Ishikawa (cell line): ENCODE measurements at regions not wholly inside any gene's neighbourhood (a gene's known extent, or its start where the extent isn't known, plus 50 kb on each side); places are given as distances from the start of the nearest gene placed in this dataset.

Source experiments
- CEBPB ChIP-seq: IDR thresholded peaks from 2 replicates; pipeline ENCODE4 v1.6.1; 2012
- CREB1 ChIP-seq: IDR thresholded peaks from 2 replicates; pipeline ENCODE4 v1.6.1; 2012; ENCODE audit warnings: low read depth
- EGR1 ChIP-seq: IDR thresholded peaks from 2 replicates; pipeline ENCODE4 v1.6.1; 2012
- EP300 ChIP-seq: IDR thresholded peaks from 2 replicates; pipeline ENCODE4 v1.6.1; 2012; ENCODE audit warnings: borderline replicate concordance
- FOXM1 ChIP-seq: IDR thresholded peaks from 2 replicates; pipeline ENCODE4 v1.6.1; 2012; ENCODE audit warnings: low read depth, borderline replicate concordance
- MAX ChIP-seq: IDR thresholded peaks from 2 replicates; pipeline ENCODE4 v1.6.1; 2012
- NFIC ChIP-seq: IDR thresholded peaks from 2 replicates; pipeline ENCODE4 v1.6.1; 2012
- RAD21 ChIP-seq: IDR thresholded peaks from 2 replicates; pipeline ENCODE4 v1.6.1; 2012; ENCODE audit warnings: low read depth
- TAF1 ChIP-seq: IDR thresholded peaks from 2 replicates; pipeline ENCODE4 v1.6.1; 2012; ENCODE audit warnings: low read depth, mild to moderate bottlenecking
- TCF12 ChIP-seq: IDR thresholded peaks from 2 replicates; pipeline ENCODE4 v1.6.1; 2012; ENCODE audit warnings: low read depth
- TEAD4 ChIP-seq: IDR thresholded peaks from 2 replicates; pipeline ENCODE4 v1.6.1; 2012
- YY1 ChIP-seq: IDR thresholded peaks from 2 replicates; pipeline ENCODE4 v1.6.1; 2012; ENCODE audit warnings: low read depth
- ZBTB7A ChIP-seq: IDR thresholded peaks from 2 replicates; pipeline ENCODE4 v1.6.1; 2012; ENCODE audit warnings: low read depth
- TF ChIP-seq, protein P1 (sequence below): IDR thresholded peaks from 2 replicates; pipeline ENCODE4 v1.6.1; 2012; ENCODE audit warnings: low read depth, mild to moderate bottlenecking
- TF ChIP-seq, protein P2 (sequence below): IDR thresholded peaks from 2 replicates; pipeline ENCODE4 v1.6.1; 2012

GRCh38 chr4:36394352-36394903 lies 113.0 kb downstream of the DTHD1 start:
- TF ChIP-seq, protein P1, sequence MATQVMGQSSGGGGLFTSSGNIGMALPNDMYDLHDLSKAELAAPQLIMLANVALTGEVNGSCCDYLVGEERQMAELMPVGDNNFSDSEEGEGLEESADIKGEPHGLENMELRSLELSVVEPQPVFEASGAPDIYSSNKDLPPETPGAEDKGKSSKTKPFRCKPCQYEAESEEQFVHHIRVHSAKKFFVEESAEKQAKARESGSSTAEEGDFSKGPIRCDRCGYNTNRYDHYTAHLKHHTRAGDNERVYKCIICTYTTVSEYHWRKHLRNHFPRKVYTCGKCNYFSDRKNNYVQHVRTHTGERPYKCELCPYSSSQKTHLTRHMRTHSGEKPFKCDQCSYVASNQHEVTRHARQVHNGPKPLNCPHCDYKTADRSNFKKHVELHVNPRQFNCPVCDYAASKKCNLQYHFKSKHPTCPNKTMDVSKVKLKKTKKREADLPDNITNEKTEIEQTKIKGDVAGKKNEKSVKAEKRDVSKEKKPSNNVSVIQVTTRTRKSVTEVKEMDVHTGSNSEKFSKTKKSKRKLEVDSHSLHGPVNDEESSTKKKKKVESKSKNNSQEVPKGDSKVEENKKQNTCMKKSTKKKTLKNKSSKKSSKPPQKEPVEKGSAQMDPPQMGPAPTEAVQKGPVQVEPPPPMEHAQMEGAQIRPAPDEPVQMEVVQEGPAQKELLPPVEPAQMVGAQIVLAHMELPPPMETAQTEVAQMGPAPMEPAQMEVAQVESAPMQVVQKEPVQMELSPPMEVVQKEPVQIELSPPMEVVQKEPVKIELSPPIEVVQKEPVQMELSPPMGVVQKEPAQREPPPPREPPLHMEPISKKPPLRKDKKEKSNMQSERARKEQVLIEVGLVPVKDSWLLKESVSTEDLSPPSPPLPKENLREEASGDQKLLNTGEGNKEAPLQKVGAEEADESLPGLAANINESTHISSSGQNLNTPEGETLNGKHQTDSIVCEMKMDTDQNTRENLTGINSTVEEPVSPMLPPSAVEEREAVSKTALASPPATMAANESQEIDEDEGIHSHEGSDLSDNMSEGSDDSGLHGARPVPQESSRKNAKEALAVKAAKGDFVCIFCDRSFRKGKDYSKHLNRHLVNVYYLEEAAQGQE, result no peak
- no peak for TF ChIP-seq TEAD4
- TF ChIP-seq TCF12, result no peak
- TF ChIP-seq CREB1, result no peak
- no peak for TF ChIP-seq FOXM1
- TF ChIP-seq EGR1, result no peak
- no peak for TF ChIP-seq RAD21
- TF ChIP-seq EP300, result no peak
- TF ChIP-seq MAX, result no peak

DNA sequence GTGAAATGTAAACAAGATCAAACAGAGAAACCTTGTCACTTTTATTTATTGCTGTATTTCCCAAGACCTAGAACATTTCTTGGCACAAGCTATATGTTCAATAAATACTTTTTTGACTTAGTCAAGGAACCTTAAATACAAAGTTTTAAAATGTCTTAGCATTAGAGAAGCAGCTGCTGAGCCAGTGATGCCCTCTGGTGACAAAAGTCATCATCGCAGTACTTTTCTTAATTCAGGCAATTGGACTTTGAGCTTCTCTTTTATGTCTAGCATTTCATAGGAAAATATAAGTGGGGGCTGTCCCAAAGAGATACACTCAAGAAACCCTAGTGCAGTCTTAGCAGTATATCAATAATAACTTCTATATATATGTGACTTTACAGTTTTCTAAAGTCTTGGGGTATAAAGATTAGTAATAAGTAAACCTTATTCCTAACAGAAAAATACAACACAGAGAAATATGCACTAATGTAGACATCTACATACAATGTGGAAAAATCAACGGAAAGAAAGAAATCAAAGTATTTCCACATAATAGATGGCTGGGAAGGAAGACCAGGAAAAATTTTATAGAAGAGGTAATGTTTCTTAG lies 118.4 kb downstream of the DTHD1 start:
- TF ChIP-seq TEAD4 (no peak), CEBPB (no peak), EGR1 (no peak), TCF12 (no peak), TAF1 (no peak), NFIC (no peak), RAD21 (peak; percentile 74), EP300 (no peak)

GRCh38 chr4:36402008-36402758 lies 120.8 kb downstream of the DTHD1 start:
- TF ChIP-seq ZBTB7A, result no peak
- TF ChIP-seq EP300, result no peak
- TF ChIP-seq, protein P2, sequence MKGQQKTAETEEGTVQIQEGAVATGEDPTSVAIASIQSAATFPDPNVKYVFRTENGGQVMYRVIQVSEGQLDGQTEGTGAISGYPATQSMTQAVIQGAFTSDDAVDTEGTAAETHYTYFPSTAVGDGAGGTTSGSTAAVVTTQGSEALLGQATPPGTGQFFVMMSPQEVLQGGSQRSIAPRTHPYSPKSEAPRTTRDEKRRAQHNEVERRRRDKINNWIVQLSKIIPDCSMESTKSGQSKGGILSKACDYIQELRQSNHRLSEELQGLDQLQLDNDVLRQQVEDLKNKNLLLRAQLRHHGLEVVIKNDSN, result no peak

GRCh38 chr4:36411338-36411737 lies 129.9 kb downstream of the DTHD1 start:
- TF ChIP-seq TAF1, result no peak
- no peak for TF ChIP-seq RAD21
- TF ChIP-seq TCF12, result no peak
- no peak for TF ChIP-seq EP300
- TF ChIP-seq ZBTB7A, result no peak
- TF ChIP-seq MAX, result no peak
- TF ChIP-seq CREB1, result no peak
- no peak for TF ChIP-seq EGR1
- TF ChIP-seq, protein P2, result no peak
- no peak for TF ChIP-seq NFIC
- no peak for TF ChIP-seq FOXM1
- TF ChIP-seq, protein P1, result no peak
- TF ChIP-seq TEAD4, result no peak
- no peak for TF ChIP-seq CEBPB
- no peak for TF ChIP-seq YY1

DNA sequence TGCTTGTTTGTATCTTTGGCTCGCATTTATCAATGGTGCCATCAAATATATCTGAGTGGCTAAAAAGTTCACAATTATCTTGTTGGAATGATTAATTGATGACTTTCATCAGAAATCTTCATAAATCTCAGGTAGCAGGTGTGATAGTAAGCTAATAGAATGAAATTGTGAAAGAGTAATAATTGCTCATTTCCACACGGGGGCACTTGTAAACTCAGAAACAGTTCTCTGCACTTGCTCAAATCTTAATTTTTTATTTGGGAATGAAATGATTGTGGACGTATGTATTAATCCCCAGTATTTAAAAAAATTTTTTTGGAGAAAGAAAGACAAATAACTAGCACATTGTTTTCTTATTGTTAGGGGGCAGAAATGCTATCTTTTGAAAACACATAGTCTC lies 132.8 kb downstream of the DTHD1 start:
- TF ChIP-seq NFIC (no peak), TCF12 (no peak), RAD21 (peak; percentile 37; the same call in 1 of the 2 replicates), EP300 (no peak)

GRCh38 chr4:36417146-36417545 lies 135.7 kb downstream of the DTHD1 start:
- TF ChIP-seq TEAD4 (no peak), CREB1 (no peak), EP300 (no peak), RAD21 (no peak), EGR1 (no peak), NFIC (no peak)
- TF ChIP-seq, protein P2, result no peak
